Endothelial cell of umbilical vein (primary cell): ENCODE measurements at regions not wholly inside any gene's neighbourhood (a gene's known extent, or its start where the extent isn't known, plus 50 kb on each side); places are given as distances from the start of the nearest gene placed in this dataset.

Experiments used
- BruUV-seq: library from RNA; stranded (reverse); fragments of 400-500 nt; replicated peaks from 2 replicates; lab custom pipeline; 2021; lab: Mats Ljungman, UMichigan
- CTCF ChIA-PET: fragments of 300-600, 350-600 bp; sonication (Branson Sonifier 250); formaldehyde crosslinking; loops from one replicate; lab custom pipeline; 2021; ENCODE audit warnings: antibody characterized with exemption, inconsistent platforms; lab: Charles Lee
- POLR2A ChIA-PET: fragments of 300-600, 350-600 bp; sonication (Branson Sonifier 250); formaldehyde crosslinking; loops from one replicate; lab custom pipeline; 2021; ENCODE audit warnings: antibody characterized with exemption, inconsistent platforms; lab: Charles Lee
- DNase-seq: peaks from one replicate; pipeline ENCODE4 v3.0.0-alpha.2; 2011; ENCODE audit warnings: low read depth, low spot score
- FAIRE-seq: peaks from 2 replicates; lab custom pipeline; 2011; peaks lifted over from hg19 to GRCh38; lab: Jason Lieb, UNC
- H2AFZ ChIP-seq: 2 replicates; pipeline ENCODE4 v1.6.0; 2012; ENCODE audit warnings: low read depth, low read length, control low read depth, inconsistent platforms
- H3K27ac ChIP-seq: 2 replicates; pipeline ENCODE4 v1.5.1; 2011; ENCODE audit warnings: low read depth, mild to moderate bottlenecking, control low read depth, low read length, moderate library complexity; ENCODE audit not compliant: insufficient read depth
- H3K27me3 ChIP-seq, 2 experiments: 2 replicates each; pipeline versions ENCODE4 v1.6.0 to v1.6.1; 2011; ENCODE audit warnings: low read length in 2 of 2, mixed read lengths in 1 of 2; ENCODE audit not compliant: control insufficient read depth in 2 of 2, insufficient read depth in 2 of 2
- H3K36me3 ChIP-seq, 2 experiments: 2 replicates in 1 of 2; 3 replicates in 1 of 2; pipeline ENCODE4 v1.5.1; 2011; ENCODE audit warnings: low read length in 2 of 2, mild to moderate bottlenecking in 1 of 2, moderate library complexity in 1 of 2; ENCODE audit not compliant: control insufficient read depth in 2 of 2, insufficient read depth in 2 of 2; ENCODE audit errors: extremely low read depth in 1 of 2
- H3K4me1 ChIP-seq: 3 replicates; pipeline ENCODE4 v1.5.1; 2011; ENCODE audit warnings: mild to moderate bottlenecking, low read length; ENCODE audit not compliant: control insufficient read depth, insufficient read depth; ENCODE audit errors: extremely low read depth
- H3K4me2 ChIP-seq: 2 replicates; pipeline ENCODE4 v1.6.1; 2011; ENCODE audit warnings: low read length, control low read depth, mixed read lengths; ENCODE audit not compliant: insufficient read depth
- H3K4me3 ChIP-seq, 3 experiments: fragments of 200-600 bp in 1 of 3; sonication (generic), shearing (Covaris generic) in 1 of 3; replicated peaks in 1 of 3; 2 replicates each; pipeline ENCODE4 v1.5.1; 2011 to 2016; ENCODE audit warnings: control low read depth in 3 of 3, low read length in 3 of 3, mild to moderate bottlenecking in 2 of 3, inconsistent platforms in 1 of 3, low read depth in 1 of 3, moderate library complexity in 1 of 3; ENCODE audit not compliant: insufficient read depth in 1 of 3
- H3K79me2 ChIP-seq: 2 replicates; pipeline ENCODE4 v1.6.0; 2012; ENCODE audit warnings: low read length, inconsistent platforms; ENCODE audit not compliant: control insufficient read depth, insufficient read depth
- H3K9ac ChIP-seq: replicated peaks from 2 replicates; pipeline ENCODE3; 2011; ENCODE audit warnings: low read length, control low read depth; ENCODE audit not compliant: insufficient read depth; ENCODE audit errors: extremely low read depth
- H3K9me1 ChIP-seq: replicated peaks from 3 replicates; pipeline ENCODE4 v1.6.0; 2011; ENCODE audit warnings: mild to moderate bottlenecking, low read length; ENCODE audit not compliant: control insufficient read depth, insufficient read depth; ENCODE audit errors: extremely low read depth
- H3K9me3 ChIP-seq: replicated peaks from 2 replicates; pipeline ENCODE4 v1.5.1; 2012; ENCODE audit warnings: low read length, inconsistent platforms; ENCODE audit not compliant: control insufficient read depth, insufficient read depth
- H4K20me1 ChIP-seq: replicated peaks from 2 replicates; pipeline ENCODE3; 2011; ENCODE audit warnings: mild to moderate bottlenecking, low read length; ENCODE audit not compliant: control insufficient read depth, insufficient read depth; ENCODE audit errors: extremely low read depth
- EZH2 ChIP-seq: IDR thresholded peaks from 2 replicates; pipeline ENCODE4 v1.6.1; 2012; ENCODE audit warnings: borderline replicate concordance, low read depth, mild to moderate bottlenecking, moderate library complexity, low read length, inconsistent platforms; ENCODE audit not compliant: severe bottlenecking
- FOS ChIP-seq: IDR thresholded peaks from 2 replicates; pipeline ENCODE4 v1.6.1; 2011; ENCODE audit warnings: mild to moderate bottlenecking, low read length, moderate library complexity, borderline replicate concordance; ENCODE audit not compliant: insufficient read depth
- GATA2 ChIP-seq: IDR thresholded peaks from 2 replicates; pipeline ENCODE4 v1.7.0; 2011; ENCODE audit warnings: low read depth, mild to moderate bottlenecking, moderate library complexity, mixed read lengths, low read length; ENCODE audit not compliant: insufficient read length, insufficient read depth
- JUN ChIP-seq: IDR thresholded peaks from 2 replicates; pipeline ENCODE4 v1.6.1; 2011; ENCODE audit warnings: borderline replicate concordance, low read depth; ENCODE audit not compliant: insufficient read length, insufficient read depth
- MYC ChIP-seq: IDR thresholded peaks from one replicate; pipeline ENCODE4 v1.6.1; 2011; ENCODE audit warnings: mild to moderate bottlenecking, low read depth, low read length
- POLR2A ChIP-seq: IDR thresholded peaks from 2 replicates; pipeline ENCODE4 v1.6.1; 2012; ENCODE audit warnings: low read depth, mild to moderate bottlenecking, control low read depth, low read length
- POLR2AphosphoS5 ChIP-seq: IDR thresholded peaks from 2 replicates; pipeline ENCODE4 v1.6.1; 2012; ENCODE audit warnings: low read depth, mild to moderate bottlenecking, control low read depth, low read length, moderate library complexity; ENCODE audit not compliant: insufficient read depth
- dilution Hi-C: fragments of 300-500 bp; cut with MboI; formaldehyde crosslinking; loops from one replicate; pipeline ENCODE4 v1.15.0; 2019; ENCODE audit warnings: low sequenced_read_pairs; ENCODE audit not compliant: extremely low pct_ligation_motif_present
- intact Hi-C: fragments of 100-400 bp; cut with micrococcal nuclease; formaldehyde crosslinking; loops from one replicate; pipeline ENCODE4 v1.10.0; 2022
- TF ChIP-seq, protein P1 (sequence below), 2 donors: IDR thresholded peaks; 1 replicate in 1 of 2; 2 replicates in 1 of 2; pipeline ENCODE4 v1.5.1; 2011; ENCODE audit warnings: low read length in 2 of 2, mild to moderate bottlenecking in 2 of 2, moderate library complexity in 2 of 2, control low read depth in 1 of 2, inconsistent platforms in 1 of 2, low read depth in 1 of 2; ENCODE audit not compliant: insufficient read depth in 1 of 2; ENCODE audit errors: extremely low read depth in 1 of 2
- TF ChIP-seq, protein P2 (sequence below): IDR thresholded peaks from 2 replicates; pipeline ENCODE4 v1.6.1; 2011; ENCODE audit not compliant: insufficient read depth, insufficient read length

DNA sequence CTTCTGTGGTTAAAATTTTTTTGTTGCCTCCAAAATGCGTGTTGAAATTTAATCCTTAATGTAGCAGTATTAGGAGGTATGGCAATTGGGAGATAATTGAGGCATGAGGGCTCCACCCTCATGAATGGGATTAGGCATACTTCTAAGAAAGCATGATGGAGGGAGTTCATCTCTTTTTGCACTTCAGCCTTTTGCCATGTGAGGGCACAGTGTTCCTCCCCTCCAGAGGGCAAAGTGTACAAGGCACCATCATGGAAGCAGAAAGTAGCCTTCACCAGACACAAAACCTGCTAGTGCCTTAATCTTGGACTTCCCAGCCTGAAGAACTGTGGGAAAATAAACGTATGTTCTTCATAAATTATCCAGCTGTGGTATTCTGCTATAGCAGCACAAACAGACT is 429.5 kb downstream of the ZIC1 start:
- H3K4me2 ChIP-seq = no peak overlapping the region
- H3K27me3 ChIP-seq = no peaks in the 10 kb centered on the region
- TF ChIP-seq POLR2A (no peak), EZH2 (no peak), FOS (no peak), JUN (no peak), GATA2 (no peak), POLR2AphosphoS5 (no peak), MYC (no peak)
- TF ChIP-seq, protein P1, sequence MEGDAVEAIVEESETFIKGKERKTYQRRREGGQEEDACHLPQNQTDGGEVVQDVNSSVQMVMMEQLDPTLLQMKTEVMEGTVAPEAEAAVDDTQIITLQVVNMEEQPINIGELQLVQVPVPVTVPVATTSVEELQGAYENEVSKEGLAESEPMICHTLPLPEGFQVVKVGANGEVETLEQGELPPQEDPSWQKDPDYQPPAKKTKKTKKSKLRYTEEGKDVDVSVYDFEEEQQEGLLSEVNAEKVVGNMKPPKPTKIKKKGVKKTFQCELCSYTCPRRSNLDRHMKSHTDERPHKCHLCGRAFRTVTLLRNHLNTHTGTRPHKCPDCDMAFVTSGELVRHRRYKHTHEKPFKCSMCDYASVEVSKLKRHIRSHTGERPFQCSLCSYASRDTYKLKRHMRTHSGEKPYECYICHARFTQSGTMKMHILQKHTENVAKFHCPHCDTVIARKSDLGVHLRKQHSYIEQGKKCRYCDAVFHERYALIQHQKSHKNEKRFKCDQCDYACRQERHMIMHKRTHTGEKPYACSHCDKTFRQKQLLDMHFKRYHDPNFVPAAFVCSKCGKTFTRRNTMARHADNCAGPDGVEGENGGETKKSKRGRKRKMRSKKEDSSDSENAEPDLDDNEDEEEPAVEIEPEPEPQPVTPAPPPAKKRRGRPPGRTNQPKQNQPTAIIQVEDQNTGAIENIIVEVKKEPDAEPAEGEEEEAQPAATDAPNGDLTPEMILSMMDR (IDR thresholded peaks at IDR 0.05; ENCODE audit: extremely low read depth in 1 of 2, insufficient read depth in 1 of 2, low read depth in 1 of 2, low read length in 2 of 2) = no peak
- TF ChIP-seq, protein P2, sequence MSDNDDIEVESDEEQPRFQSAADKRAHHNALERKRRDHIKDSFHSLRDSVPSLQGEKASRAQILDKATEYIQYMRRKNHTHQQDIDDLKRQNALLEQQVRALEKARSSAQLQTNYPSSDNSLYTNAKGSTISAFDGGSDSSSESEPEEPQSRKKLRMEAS = no peak
- intact Hi-C loops = loop anchor here (2.0 kb wide), 1 partner anchor 238 kb away; no protein-coding TSS in a partner anchor
- no peak for DNase-seq
- dilution Hi-C loops = no loop called here
- H2AFZ ChIP-seq = no peak overlapping the region
- no peak overlapping the region for H3K4me3 ChIP-seq
- no peak overlapping the region for H3K27ac ChIP-seq
- ChIA-PET POLR2A (no interaction called here), CTCF (no interaction called here)
- no peaks in the 10 kb centered on the region for H3K9me3 ChIP-seq
- no TSS peak for BruUV-seq
- H3K9ac ChIP-seq = no peak overlapping the region
- no peak for FAIRE-seq
- H4K20me1 ChIP-seq = no peaks in the 10 kb centered on the region
- H3K36me3 ChIP-seq = no peaks in the 10 kb centered on the region
- H3K4me1 ChIP-seq = no peaks in the 10 kb centered on the region
- no peaks in the 10 kb centered on the region for H3K79me2 ChIP-seq
- H3K9me1 ChIP-seq = no peaks in the 10 kb centered on the region
